ENCODE measurements at regions not wholly inside any gene's neighbourhood (a gene's known extent, or its start where the extent isn't known, plus 50 kb on each side); places are given as distances from the start of the nearest gene placed in this dataset.

DNA sequence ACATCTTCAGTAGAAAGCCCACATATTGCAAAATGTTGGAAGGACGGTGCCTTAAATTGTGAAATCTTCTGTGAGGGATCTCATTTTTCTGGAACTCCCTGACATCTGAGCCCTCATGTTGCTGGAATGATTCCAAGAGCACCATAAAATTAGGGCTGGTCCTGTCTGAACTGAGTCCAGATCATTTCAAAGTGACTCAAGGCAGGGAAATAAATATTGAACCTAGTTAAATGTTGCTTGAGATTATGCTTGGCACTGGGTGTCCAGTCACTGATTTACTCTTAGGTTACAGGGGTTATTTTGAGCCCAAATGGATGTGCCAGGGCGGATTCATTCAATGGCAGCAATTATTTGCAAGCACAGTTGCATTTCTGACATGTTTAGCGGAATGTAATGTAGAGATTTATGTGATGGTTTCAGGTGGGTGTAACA lies 437.0 kb downstream of the PIK3R1 start:
- no peak for DNase-seq (ENCODE audit: low spot score)

DNA sequence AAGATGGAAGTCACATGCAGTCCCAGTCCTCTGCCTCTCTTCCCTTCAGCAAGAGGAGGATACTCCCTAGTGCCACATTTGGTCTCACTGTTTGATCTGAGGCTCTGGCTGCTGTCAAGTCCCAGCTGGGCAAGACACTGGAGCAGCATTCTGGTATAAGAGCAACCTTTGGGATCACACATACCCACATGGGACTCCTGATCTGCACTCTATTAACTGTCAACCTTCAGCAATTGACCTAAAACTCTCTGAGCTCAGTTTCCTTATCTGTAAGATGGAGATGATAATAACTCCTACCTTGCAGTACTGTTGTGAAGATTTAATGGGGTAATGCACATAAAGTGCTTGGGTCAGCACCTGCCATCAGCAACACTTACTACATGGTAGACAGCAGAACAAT lies 437.9 kb downstream of the PIK3R1 start:
- H3K27ac ChIP-seq (ENCODE audit: low read depth, low read length, poor library complexity, severe bottlenecking) = no peak overlapping the region
- H3K9me3 ChIP-seq (ENCODE audit: low read length) = no peaks in the 10 kb centered on the region
- no peaks in the 10 kb centered on the region for H3K9me2 ChIP-seq (ENCODE audit: insufficient read depth, low read length)
- H3K4me1 ChIP-seq (ENCODE audit: insufficient read depth, low read length, poor library complexity, severe bottlenecking) = no peaks in the 10 kb centered on the region
- ChIA-PET CTCF (ENCODE audit: unreplicated experiment) (no interaction called here), POLR2A (interaction anchor here (1.0 kb wide), 1 partner anchor 9 kb away, joined by 3 read pairs; no protein-coding TSS in a partner anchor)
- no peaks in the 10 kb centered on the region for H3K79me2 ChIP-seq (ENCODE audit: insufficient read depth, low read depth, low read length)
- no TSS peak for BruUV-seq (replicated peaks)
- intact Hi-C loops (cut with micrococcal nuclease; ENCODE audit: unreplicated experiment) = no loop called here
- H3K4me2 ChIP-seq (ENCODE audit: low read length) = no peak overlapping the region
- no peak overlapping the region for H2AFZ ChIP-seq (ENCODE audit: low read length)
- TF ChIP-seq, protein P1, sequence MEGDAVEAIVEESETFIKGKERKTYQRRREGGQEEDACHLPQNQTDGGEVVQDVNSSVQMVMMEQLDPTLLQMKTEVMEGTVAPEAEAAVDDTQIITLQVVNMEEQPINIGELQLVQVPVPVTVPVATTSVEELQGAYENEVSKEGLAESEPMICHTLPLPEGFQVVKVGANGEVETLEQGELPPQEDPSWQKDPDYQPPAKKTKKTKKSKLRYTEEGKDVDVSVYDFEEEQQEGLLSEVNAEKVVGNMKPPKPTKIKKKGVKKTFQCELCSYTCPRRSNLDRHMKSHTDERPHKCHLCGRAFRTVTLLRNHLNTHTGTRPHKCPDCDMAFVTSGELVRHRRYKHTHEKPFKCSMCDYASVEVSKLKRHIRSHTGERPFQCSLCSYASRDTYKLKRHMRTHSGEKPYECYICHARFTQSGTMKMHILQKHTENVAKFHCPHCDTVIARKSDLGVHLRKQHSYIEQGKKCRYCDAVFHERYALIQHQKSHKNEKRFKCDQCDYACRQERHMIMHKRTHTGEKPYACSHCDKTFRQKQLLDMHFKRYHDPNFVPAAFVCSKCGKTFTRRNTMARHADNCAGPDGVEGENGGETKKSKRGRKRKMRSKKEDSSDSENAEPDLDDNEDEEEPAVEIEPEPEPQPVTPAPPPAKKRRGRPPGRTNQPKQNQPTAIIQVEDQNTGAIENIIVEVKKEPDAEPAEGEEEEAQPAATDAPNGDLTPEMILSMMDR (conservative IDR thresholded peaks at IDR 0.05; ENCODE audit: low read length) = no peak
- no peak overlapping the region for H3K4me3 ChIP-seq (ENCODE audit: low read depth, low read length, poor library complexity, severe bottlenecking)
- no peaks in the 10 kb centered on the region for H4K20me1 ChIP-seq (ENCODE audit: insufficient read depth, low read length)
- no peak for DNase-seq (ENCODE audit: low spot score)
- no peaks in the 10 kb centered on the region for H3K36me3 ChIP-seq (ENCODE audit: insufficient read depth, low read length)

More for the DNA sequence above, 437.0 kb downstream of the PIK3R1 start:
- CTCF ChIA-PET (ENCODE audit: unreplicated experiment) = no interaction called here
- POLR2A ChIA-PET = no interaction called here
- TF ChIP-seq, protein P1 (conservative IDR thresholded peaks at IDR 0.05; ENCODE audit: low read length) = no peak
- no peak for TF ChIP-seq EZH2phosphoT487 (IDR thresholded peaks at IDR 0.05; ENCODE audit: borderline replicate concordance, low read depth, low read length)
- no peak overlapping the region for H3K4me2 ChIP-seq (ENCODE audit: low read length)
- intact Hi-C loops (cut with micrococcal nuclease; ENCODE audit: unreplicated experiment) = no loop called here
- H3K4me1 ChIP-seq (ENCODE audit: insufficient read depth, low read length, poor library complexity, severe bottlenecking) = no peaks in the 10 kb centered on the region
- H2AFZ ChIP-seq (ENCODE audit: low read length) = no peak overlapping the region
- no peak overlapping the region for H3K27ac ChIP-seq (ENCODE audit: low read depth, low read length, poor library complexity, severe bottlenecking)
- H3K79me2 ChIP-seq (ENCODE audit: insufficient read depth, low read depth, low read length) = no peaks in the 10 kb centered on the region
- H4K20me1 ChIP-seq (ENCODE audit: insufficient read depth, low read length) = no peaks in the 10 kb centered on the region
- BruUV-seq (replicated peaks) = no TSS peak
- no peaks in the 10 kb centered on the region for H3K9me3 ChIP-seq (ENCODE audit: low read length)
- no peaks in the 10 kb centered on the region for H3K36me3 ChIP-seq (ENCODE audit: insufficient read depth, low read length)
- no peaks in the 10 kb centered on the region for H3K9me2 ChIP-seq (ENCODE audit: insufficient read depth, low read length)
- no peak overlapping the region for H3K4me3 ChIP-seq (ENCODE audit: low read depth, low read length, poor library complexity, severe bottlenecking)

DNA sequence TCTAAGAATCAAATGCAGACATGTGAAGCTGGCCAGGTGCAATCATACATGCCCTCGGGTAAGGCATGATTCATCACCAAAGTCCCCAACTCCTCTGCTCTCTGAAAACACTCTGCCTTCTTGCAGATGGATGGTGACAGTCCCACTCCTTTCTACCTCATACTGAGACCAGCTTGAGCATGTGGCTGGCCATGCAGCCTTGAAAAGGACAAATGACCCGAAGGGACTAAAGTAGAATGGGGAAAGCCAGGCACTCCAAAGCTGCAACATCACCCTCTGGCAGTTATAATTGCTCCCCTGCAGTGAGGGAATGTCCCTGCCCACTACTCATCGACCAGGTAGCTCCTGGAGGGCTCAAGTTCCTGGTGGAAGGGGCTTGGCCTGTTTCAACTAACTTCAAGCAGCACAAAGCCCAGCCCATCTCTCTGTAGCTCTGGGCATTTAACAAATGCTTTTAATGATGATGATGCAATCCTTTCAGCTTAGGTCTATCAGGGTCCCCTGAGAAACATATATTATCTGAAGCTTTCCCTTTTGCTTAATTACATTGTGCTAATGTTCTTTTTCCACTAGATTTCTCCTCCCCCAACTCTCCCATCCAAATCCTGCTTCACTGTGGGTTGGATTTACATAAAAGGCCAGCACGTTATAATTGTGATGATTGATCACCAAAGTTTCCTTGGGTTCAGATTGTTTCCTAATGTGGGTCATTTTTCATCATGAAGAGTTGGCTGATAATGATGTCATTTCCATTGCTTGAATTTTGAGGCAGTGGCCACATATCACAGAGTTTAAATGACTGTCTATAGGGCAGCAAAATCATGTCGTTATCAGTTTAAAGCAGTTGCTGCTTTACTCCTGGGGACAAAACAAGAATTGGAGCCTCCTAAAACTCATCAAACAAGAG lies 436.5 kb upstream of the SLC30A5 start:
- Histone ChIP-seq H2AFZ (ENCODE audit: low read length) (no peak overlapping the region), H3K36me3 (ENCODE audit: insufficient read depth, low read length) (no peaks in the 10 kb centered on the region), H3K4me1 (ENCODE audit: insufficient read depth, low read length, poor library complexity, severe bottlenecking) (no peaks in the 10 kb centered on the region), H3K9me2 (ENCODE audit: insufficient read depth, low read length) (no peaks in the 10 kb centered on the region), H3K4me3 (ENCODE audit: low read depth, low read length, poor library complexity, severe bottlenecking) (no peak overlapping the region), H3K27ac (ENCODE audit: low read depth, low read length, poor library complexity, severe bottlenecking) (no peak overlapping the region), H3K79me2 (ENCODE audit: insufficient read depth, low read depth, low read length) (no peaks in the 10 kb centered on the region), H4K20me1 (ENCODE audit: insufficient read depth, low read length) (no peaks in the 10 kb centered on the region), H3K4me2 (ENCODE audit: low read length) (no peak overlapping the region), H3K9me3 (ENCODE audit: low read length) (no peaks in the 10 kb centered on the region)
- intact Hi-C loops (cut with micrococcal nuclease; ENCODE audit: unreplicated experiment) = no loop called here
- BruUV-seq (replicated peaks) = no TSS peak
- CTCF ChIA-PET (ENCODE audit: unreplicated experiment) = no interaction called here
- TF ChIP-seq, protein P1 (conservative IDR thresholded peaks at IDR 0.05; ENCODE audit: low read length) = no peak
- TF ChIP-seq EZH2phosphoT487 (IDR thresholded peaks at IDR 0.05; ENCODE audit: borderline replicate concordance, low read depth, low read length) = no peak
- no peak for DNase-seq (ENCODE audit: low spot score)
- POLR2A ChIA-PET = interaction anchor here (0.7 kb wide), 1 partner anchor 121 kb away, joined by 3 read pairs; no protein-coding TSS in a partner anchor
